ENCODE measurements at regions not wholly inside any gene's neighbourhood (a gene's known extent, or its start where the extent isn't known, plus 50 kb on each side); places are given as distances from the start of the nearest gene placed in this dataset.

- Histone ChIP-seq H2AK5ac (ENCODE audit: low read length, severe bottlenecking) (no peak overlapping the region), H2BK15ac (ENCODE audit: low read depth, poor library complexity, severe bottlenecking) (no peak overlapping the region), H3K14ac (ENCODE audit: low read length in 2 of 2) (no peak overlapping the region), H3K4me2 (ENCODE audit: low read length, poor library complexity, severe bottlenecking) (no peak overlapping the region), H4K91ac (ENCODE audit: low read length) (no peak overlapping the region), H2BK5ac (ENCODE audit: low read depth, low read length, poor library complexity, severe bottlenecking) (no peak overlapping the region), H3K23ac (ENCODE audit: low read length in 2 of 2) (no peak overlapping the region), H2BK12ac (ENCODE audit: low read length in 2 of 2) (no peak overlapping the region), H3K18ac (ENCODE audit: low read depth in 1 of 2, low read length in 2 of 2) (no peak overlapping the region), H3K27me3 (ENCODE audit: control insufficient read depth in 1 of 2, insufficient read depth in 1 of 2, low read length in 2 of 2) (no peaks in the 10 kb centered on the region), H4K8ac (ENCODE audit: low read length) (no peak overlapping the region), H3K4me1 (ENCODE audit: control insufficient read depth, insufficient read depth, low read depth, low read length) (no peaks in the 10 kb centered on the region), H3K27ac (ENCODE audit: low read length, poor library complexity, severe bottlenecking) (no peak overlapping the region), H3K9ac (ENCODE audit: low read length) (peak overlapping the region; percentile 46), H2AFZ (ENCODE audit: low read depth, low read length) (no peak overlapping the region), H3K36me3 (ENCODE audit: control insufficient read depth in 1 of 2, insufficient read depth in 2 of 2, low read depth in 1 of 2, low read length in 2 of 2) (no peaks in the 10 kb centered on the region), H3K79me1 (replicated peaks; ENCODE audit: low read length, poor library complexity, severe bottlenecking) (no peaks in the 10 kb centered on the region), H3K9me3 (ENCODE audit: control insufficient read depth, low read length) (no peaks in the 10 kb centered on the region), H3K4me3 (ENCODE audit: insufficient read depth in 1 of 2, low read depth in 1 of 2, low read length in 2 of 2) (no peak overlapping the region), H2BK120ac (ENCODE audit: low read depth, low read length) (no peak overlapping the region), H3K4ac (ENCODE audit: low read depth in 1 of 2, low read length in 2 of 2) (no peak overlapping the region)
- WGBS = no CpG with 5 or more reads among the region's 3 CpGs
- DNase-seq = no peak
These were observed 200.9 kb downstream of the MBL2 start for GRCh38 chr10:52571516-52572182.

GRCh38 chr10:52573347-52573746 is 199.2 kb downstream of the MBL2 start:
- H4K8ac ChIP-seq (ENCODE audit: low read length) = no peak overlapping the region
- H3K18ac ChIP-seq (ENCODE audit: low read depth in 1 of 2, low read length in 2 of 2) = no peak overlapping the region
- no peaks in the 10 kb centered on the region for H3K27me3 ChIP-seq (ENCODE audit: control insufficient read depth in 1 of 2, insufficient read depth in 1 of 2, low read length in 2 of 2)
- DNase-seq = no peak
- no peak overlapping the region for H3K14ac ChIP-seq (ENCODE audit: low read length in 2 of 2)
- H2BK5ac ChIP-seq (ENCODE audit: low read depth, low read length, poor library complexity, severe bottlenecking) = no peak overlapping the region
- H2AFZ ChIP-seq (ENCODE audit: low read depth, low read length) = no peak overlapping the region
- no peak overlapping the region for H4K91ac ChIP-seq (ENCODE audit: low read length)
- H3K9ac ChIP-seq (ENCODE audit: low read length) = no peak overlapping the region
- no peaks in the 10 kb centered on the region for H3K36me3 ChIP-seq (ENCODE audit: control insufficient read depth in 1 of 2, insufficient read depth in 2 of 2, low read depth in 1 of 2, low read length in 2 of 2)
- WGBS = no CpG with 5 or more reads among the region's 2 CpGs
- H2BK15ac ChIP-seq (ENCODE audit: low read depth, poor library complexity, severe bottlenecking) = no peak overlapping the region
- no peaks in the 10 kb centered on the region for H3K9me3 ChIP-seq (ENCODE audit: control insufficient read depth, low read length)
- H3K4me2 ChIP-seq (ENCODE audit: low read length, poor library complexity, severe bottlenecking) = no peak overlapping the region
- no peak overlapping the region for H3K23ac ChIP-seq (ENCODE audit: low read length in 2 of 2)
- H3K79me1 ChIP-seq (replicated peaks; ENCODE audit: low read length, poor library complexity, severe bottlenecking) = no peaks in the 10 kb centered on the region
- no peak overlapping the region for H2BK12ac ChIP-seq (ENCODE audit: low read length in 2 of 2)
- H2BK120ac ChIP-seq (ENCODE audit: low read depth, low read length) = no peak overlapping the region
- no peak overlapping the region for H3K4ac ChIP-seq (ENCODE audit: low read depth in 1 of 2, low read length in 2 of 2)
- no peak overlapping the region for H3K4me3 ChIP-seq (ENCODE audit: insufficient read depth in 1 of 2, low read depth in 1 of 2, low read length in 2 of 2)
- no peaks in the 10 kb centered on the region for H3K4me1 ChIP-seq (ENCODE audit: control insufficient read depth, insufficient read depth, low read depth, low read length)
- no peak overlapping the region for H3K27ac ChIP-seq (ENCODE audit: low read length, poor library complexity, severe bottlenecking)
- no peak overlapping the region for H2AK5ac ChIP-seq (ENCODE audit: low read length, severe bottlenecking)

DNA sequence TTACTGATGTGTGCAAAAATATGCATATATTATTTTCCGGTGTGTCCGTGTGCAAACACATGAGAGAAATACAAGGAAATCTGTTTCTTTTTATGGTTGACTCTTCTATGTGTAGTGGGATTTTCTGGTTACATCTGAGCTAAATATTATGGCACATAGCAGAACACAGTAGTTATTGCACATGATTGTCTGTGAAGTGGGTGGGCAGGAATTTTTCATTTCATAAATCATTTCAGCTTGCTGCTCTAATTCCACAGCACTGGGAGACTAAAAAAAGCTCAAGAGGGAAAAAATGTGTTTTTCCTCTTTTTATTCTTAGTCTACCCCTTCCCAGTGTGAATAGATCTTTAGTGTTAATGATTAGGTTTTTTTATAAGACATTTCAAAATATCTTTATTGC is 197.9 kb downstream of the MBL2 start:
- Histone ChIP-seq H2AFZ (ENCODE audit: low read depth, low read length) (no peak overlapping the region), H4K91ac (ENCODE audit: low read length) (no peak overlapping the region), H3K14ac (ENCODE audit: low read length in 2 of 2) (no peak overlapping the region), H3K4me1 (ENCODE audit: control insufficient read depth, insufficient read depth, low read depth, low read length) (no peaks in the 10 kb centered on the region), H3K36me3 (ENCODE audit: control insufficient read depth in 1 of 2, insufficient read depth in 2 of 2, low read depth in 1 of 2, low read length in 2 of 2) (no peaks in the 10 kb centered on the region), H3K23ac (ENCODE audit: low read length in 2 of 2) (no peak overlapping the region), H3K27me3 (ENCODE audit: control insufficient read depth in 1 of 2, insufficient read depth in 1 of 2, low read length in 2 of 2) (no peaks in the 10 kb centered on the region), H2AK5ac (ENCODE audit: low read length, severe bottlenecking) (no peak overlapping the region), H2BK12ac (ENCODE audit: low read length in 2 of 2) (no peak overlapping the region), H3K9ac (ENCODE audit: low read length) (no peak overlapping the region), H3K27ac (ENCODE audit: low read length, poor library complexity, severe bottlenecking) (no peak overlapping the region), H3K9me3 (ENCODE audit: control insufficient read depth, low read length) (no peaks in the 10 kb centered on the region), H3K18ac (ENCODE audit: low read depth in 1 of 2, low read length in 2 of 2) (no peak overlapping the region), H3K4me3 (ENCODE audit: insufficient read depth in 1 of 2, low read depth in 1 of 2, low read length in 2 of 2) (no peak overlapping the region), H2BK15ac (ENCODE audit: low read depth, poor library complexity, severe bottlenecking) (no peak overlapping the region), H4K8ac (ENCODE audit: low read length) (no peak overlapping the region), H2BK5ac (ENCODE audit: low read depth, low read length, poor library complexity, severe bottlenecking) (no peak overlapping the region), H3K4ac (ENCODE audit: low read depth in 1 of 2, low read length in 2 of 2) (no peak overlapping the region), H3K79me1 (replicated peaks; ENCODE audit: low read length, poor library complexity, severe bottlenecking) (no peaks in the 10 kb centered on the region), H3K4me2 (ENCODE audit: low read length, poor library complexity, severe bottlenecking) (no peak overlapping the region), H2BK120ac (ENCODE audit: low read depth, low read length) (no peak overlapping the region)
- DNase-seq = no peak
- WGBS = 96% methylated on average over 2 of the region's 2 CpGs

DNA sequence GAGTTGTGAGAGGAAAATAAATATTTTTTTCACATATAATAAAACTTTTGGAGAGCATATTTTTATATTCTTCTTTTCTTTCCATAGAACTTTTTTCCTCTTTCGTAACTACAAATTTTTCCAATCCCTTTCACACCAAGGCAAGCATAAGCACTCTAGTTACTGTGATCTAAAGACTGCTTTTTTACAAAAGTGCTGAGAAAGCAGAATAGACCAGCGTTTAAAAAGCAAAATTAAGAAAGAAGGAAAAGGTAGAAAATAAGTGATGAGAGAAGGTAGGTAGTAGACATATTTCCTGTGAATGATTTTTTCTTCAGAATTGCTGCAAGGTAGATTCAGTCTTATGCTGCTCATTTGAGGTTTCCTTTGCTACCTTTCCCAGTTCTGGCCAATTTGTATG is 195.5 kb downstream of the MBL2 start:
- H2BK5ac ChIP-seq (ENCODE audit: low read depth, low read length, poor library complexity, severe bottlenecking) = no peak overlapping the region
- H3K23ac ChIP-seq (ENCODE audit: low read length in 2 of 2) = no peak overlapping the region
- no peak overlapping the region for H3K4me3 ChIP-seq (ENCODE audit: insufficient read depth in 1 of 2, low read depth in 1 of 2, low read length in 2 of 2)
- no peaks in the 10 kb centered on the region for H3K27me3 ChIP-seq (ENCODE audit: control insufficient read depth in 1 of 2, insufficient read depth in 1 of 2, low read length in 2 of 2)
- no peak overlapping the region for H2BK12ac ChIP-seq (ENCODE audit: low read length in 2 of 2)
- H3K4me2 ChIP-seq (ENCODE audit: low read length, poor library complexity, severe bottlenecking) = no peak overlapping the region
- H3K27ac ChIP-seq (ENCODE audit: low read length, poor library complexity, severe bottlenecking) = no peak overlapping the region
- H3K79me1 ChIP-seq (replicated peaks; ENCODE audit: low read length, poor library complexity, severe bottlenecking) = no peaks in the 10 kb centered on the region
- H3K4ac ChIP-seq (ENCODE audit: low read depth in 1 of 2, low read length in 2 of 2) = no peak overlapping the region
- H3K36me3 ChIP-seq (ENCODE audit: control insufficient read depth in 1 of 2, insufficient read depth in 2 of 2, low read depth in 1 of 2, low read length in 2 of 2) = no peaks in the 10 kb centered on the region
- no peaks in the 10 kb centered on the region for H3K4me1 ChIP-seq (ENCODE audit: control insufficient read depth, insufficient read depth, low read depth, low read length)
- WGBS = 96% methylated on average over 2 of the region's 2 CpGs
- H4K91ac ChIP-seq (ENCODE audit: low read length) = no peak overlapping the region
- H4K8ac ChIP-seq (ENCODE audit: low read length) = no peak overlapping the region
- H3K9ac ChIP-seq (ENCODE audit: low read length) = no peak overlapping the region
- H3K9me3 ChIP-seq (ENCODE audit: control insufficient read depth, low read length) = no peaks in the 10 kb centered on the region
- no peak overlapping the region for H2AK5ac ChIP-seq (ENCODE audit: low read length, severe bottlenecking)
- no peak for DNase-seq
- H2BK15ac ChIP-seq (ENCODE audit: low read depth, poor library complexity, severe bottlenecking) = no peak overlapping the region
- H2AFZ ChIP-seq (ENCODE audit: low read depth, low read length) = no peak overlapping the region
- no peak overlapping the region for H3K14ac ChIP-seq (ENCODE audit: low read length in 2 of 2)
- H3K18ac ChIP-seq (ENCODE audit: low read depth in 1 of 2, low read length in 2 of 2) = no peak overlapping the region
- H2BK120ac ChIP-seq (ENCODE audit: low read depth, low read length) = no peak overlapping the region

Measured in mesenchymal stem cell (in vitro differentiated cells and primary cell).